GM12892 (cell line): ENCODE measurements at regions not wholly inside any gene's neighbourhood (a gene's known extent, or its start where the extent isn't known, plus 50 kb on each side); places are given as distances from the start of the nearest gene placed in this dataset.

Experiments used
- POLR2AphosphoS5 ChIP-seq: IDR thresholded peaks from 2 replicates; pipeline ENCODE4 v1.6.1; 2011; ENCODE audit warnings: low read depth, low read length, control low read depth
- TAF1 ChIP-seq: IDR thresholded peaks from 2 replicates; pipeline ENCODE4 v1.6.1; 2011; ENCODE audit warnings: low read depth, mild to moderate bottlenecking, control low read depth, low read length, borderline replicate concordance

DNA sequence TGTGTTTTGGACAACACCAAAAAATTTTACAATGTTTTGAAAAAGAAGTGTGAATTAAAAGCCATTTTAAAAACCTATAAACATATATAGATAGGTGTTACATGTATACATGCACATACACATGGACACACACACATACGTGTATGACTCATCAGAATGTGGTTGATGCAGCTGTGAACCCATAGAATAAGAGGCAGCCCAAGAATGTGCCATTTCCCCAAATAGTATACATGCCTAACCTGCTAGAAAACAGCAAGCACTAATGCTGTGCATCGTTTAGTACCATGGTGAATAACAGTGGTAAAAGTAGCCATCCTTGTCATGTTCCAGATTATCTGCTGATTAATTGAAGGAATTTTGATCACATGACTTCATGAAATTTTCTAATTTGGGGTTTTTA, 149.0 kb downstream of the DSEL start:
- TF ChIP-seq POLR2AphosphoS5 (no peak), TAF1 (no peak)
